IMR-90 (cell line): ENCODE measurements at regions not wholly inside any gene's neighbourhood (a gene's known extent, or its start where the extent isn't known, plus 50 kb on each side); places are given as distances from the start of the nearest gene placed in this dataset.

ENCODE experiments used
- POLR2A ChIP-seq: IDR thresholded peaks from 2 replicates; pipeline ENCODE4 v1.6.1; 2012; ENCODE audit warnings: mild to moderate bottlenecking, low read depth, low read length
- SMC3 ChIP-seq: fragments of 150-350 bp; IDR thresholded peaks from 2 replicates; pipeline ENCODE4 v1.6.1; 2016; ENCODE audit warnings: low read depth, mild to moderate bottlenecking, antibody characterized with exemption, low read length, moderate library complexity

DNA sequence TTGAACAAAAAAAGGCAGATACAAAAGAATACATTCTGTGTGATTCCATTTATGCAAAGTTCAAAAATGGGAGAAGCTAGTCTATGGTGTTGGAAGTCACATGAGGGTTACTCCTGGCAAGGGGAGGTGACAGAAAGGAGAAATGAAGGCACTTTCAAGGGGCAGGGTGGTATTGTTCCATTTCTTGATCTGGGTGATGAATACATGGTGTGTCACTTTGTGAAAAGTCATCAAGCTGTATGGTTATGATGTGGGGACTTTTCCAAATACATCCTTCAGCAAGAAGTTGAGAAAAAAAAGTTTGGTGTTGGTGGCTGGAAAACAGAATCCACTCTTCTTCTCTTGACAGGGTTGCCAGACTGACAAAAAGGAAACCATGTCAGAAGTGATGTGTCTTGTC lies 60.6 kb upstream of the MDGA1 start:
- TF ChIP-seq POLR2A (no peak), SMC3 (no peak)
